ENCODE measurements at regions not wholly inside any gene's neighbourhood (a gene's known extent, or its start where the extent isn't known, plus 50 kb on each side); places are given as distances from the start of the nearest gene placed in this dataset.

DNA sequence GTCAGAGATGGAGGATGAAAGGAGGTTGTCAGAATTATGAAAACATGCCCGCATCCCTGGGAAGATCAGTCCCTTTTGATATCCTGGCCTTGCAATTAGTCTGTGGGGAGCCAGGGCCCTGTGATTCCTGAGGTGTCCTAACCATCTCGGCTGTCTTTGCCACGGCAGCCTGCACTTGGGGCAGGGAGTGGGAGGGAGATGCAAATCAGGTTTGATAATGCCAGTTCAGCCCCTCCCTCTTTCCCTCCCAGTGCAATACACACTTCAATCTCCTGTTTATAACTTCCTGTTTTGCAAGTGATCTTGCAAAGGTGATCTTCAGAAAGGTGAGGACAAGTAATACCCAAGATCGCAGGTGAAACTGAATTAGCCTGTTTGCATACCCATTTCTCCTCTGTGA, 114.0 kb upstream of the ALDH1B1 start:
- no peak for TF ChIP-seq CTCF (IDR thresholded peaks at IDR 0.05; ENCODE audit: low read depth, low read length)
- no peak overlapping the region for H3K27ac ChIP-seq
- H3K4me1 ChIP-seq (ENCODE audit: low read depth), result no peaks in the 10 kb centered on the region
- no peaks in the 10 kb centered on the region for H3K9me3 ChIP-seq (ENCODE audit: low read depth)
- H3K4me3 ChIP-seq, result no peak overlapping the region
- no peak for DNase-seq (ENCODE audit: low read depth in 1 of 2, low spot score in 1 of 2)
- H3K27me3 ChIP-seq, result no peaks in the 10 kb centered on the region
- no peaks in the 10 kb centered on the region for H3K36me3 ChIP-seq

GRCh38 chr9:38277601-38278200, 114.8 kb upstream of the ALDH1B1 start:
- Histone ChIP-seq H3K9me3 (ENCODE audit: low read depth) (no peaks in the 10 kb centered on the region), H3K36me3 (no peaks in the 10 kb centered on the region), H3K4me3 (no peak overlapping the region), H3K27ac (no peak overlapping the region), H3K27me3 (no peaks in the 10 kb centered on the region), H3K4me1 (ENCODE audit: low read depth) (no peaks in the 10 kb centered on the region)
- no peak for DNase-seq (ENCODE audit: low read depth in 1 of 2, low spot score in 1 of 2)
- TF ChIP-seq CTCF (IDR thresholded peaks at IDR 0.05; ENCODE audit: low read depth, low read length), result no peak

DNA sequence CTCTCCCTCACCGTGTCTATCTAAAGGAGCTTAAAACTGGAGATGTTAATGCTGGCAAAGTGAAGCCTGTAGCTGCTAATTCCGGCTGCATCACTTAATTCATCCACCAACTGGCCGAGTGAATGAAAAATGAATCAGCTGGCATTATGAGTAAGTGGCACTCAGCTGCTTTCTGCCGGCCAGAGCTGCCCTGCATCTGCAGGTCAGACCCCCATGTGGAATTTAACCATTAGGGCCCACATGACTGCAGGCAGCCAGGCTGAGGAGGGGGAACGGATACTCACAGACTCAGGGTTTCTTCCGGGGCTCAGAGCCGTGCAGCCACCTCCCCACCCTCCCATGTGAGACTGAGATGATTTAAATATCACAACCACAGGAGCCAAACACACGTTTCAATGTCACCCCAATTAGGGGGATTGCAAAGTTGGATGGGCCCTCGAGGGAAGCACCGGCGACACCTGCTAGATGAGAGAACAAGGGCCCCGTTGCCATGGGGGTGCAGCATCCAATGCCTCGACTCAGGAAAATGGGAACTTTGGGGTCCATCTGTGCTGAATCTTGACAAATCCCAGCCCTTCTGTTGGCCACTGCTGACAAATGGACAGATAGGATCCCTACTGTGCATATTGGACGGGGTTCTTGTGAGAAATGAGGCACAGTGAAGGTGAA, 115.6 kb upstream of the ALDH1B1 start:
- H3K4me3 ChIP-seq, result no peak overlapping the region
- no peaks in the 10 kb centered on the region for H3K4me1 ChIP-seq (ENCODE audit: low read depth)
- DNase-seq (ENCODE audit: low read depth in 1 of 2, low spot score in 1 of 2), result no peak
- no peaks in the 10 kb centered on the region for H3K27me3 ChIP-seq
- H3K27ac ChIP-seq, result no peak overlapping the region
- TF ChIP-seq CTCF (IDR thresholded peaks at IDR 0.05; ENCODE audit: low read depth, low read length), result no peak
- no peaks in the 10 kb centered on the region for H3K9me3 ChIP-seq (ENCODE audit: low read depth)
- H3K36me3 ChIP-seq, result no peaks in the 10 kb centered on the region

GRCh38 chr9:38274800-38275199, 117.7 kb upstream of the ALDH1B1 start:
- H3K4me3 ChIP-seq, result no peak overlapping the region

DNA sequence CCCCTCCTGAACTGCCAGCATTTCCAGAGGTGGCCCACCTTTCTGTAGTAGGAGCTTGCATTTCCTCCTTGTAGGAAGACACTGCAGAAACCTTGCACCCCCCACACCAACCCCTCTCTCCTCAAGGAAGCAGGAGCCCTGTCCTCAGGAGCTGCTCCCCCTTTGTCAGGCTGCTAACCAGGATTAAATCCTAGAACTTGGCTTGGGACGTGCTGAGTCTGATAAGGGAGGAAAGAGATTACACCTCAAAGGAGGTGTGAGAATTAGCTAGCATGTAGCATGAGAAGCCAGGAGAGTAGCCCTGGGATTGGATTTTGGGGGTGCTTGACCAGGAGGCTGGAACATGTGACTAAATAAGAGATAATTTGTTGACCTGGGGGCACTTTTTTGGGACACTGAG, 119.8 kb upstream of the ALDH1B1 start:
- H3K27me3 ChIP-seq, result no peaks in the 10 kb centered on the region
- no peak for DNase-seq (ENCODE audit: low read depth in 1 of 2, low spot score in 1 of 2)
- H3K27ac ChIP-seq, result no peak overlapping the region
- H3K4me1 ChIP-seq (ENCODE audit: low read depth), result no peaks in the 10 kb centered on the region
- H3K4me3 ChIP-seq, result no peak overlapping the region
- no peak for TF ChIP-seq CTCF (IDR thresholded peaks at IDR 0.05; ENCODE audit: low read depth, low read length)
- H3K36me3 ChIP-seq, result no peaks in the 10 kb centered on the region
- H3K9me3 ChIP-seq (ENCODE audit: low read depth), result no peaks in the 10 kb centered on the region

More at GRCh38 chr9:38274800-38275199, 117.7 kb upstream of the ALDH1B1 start:
- no peaks in the 10 kb centered on the region for H3K27me3 ChIP-seq
- H3K9me3 ChIP-seq (ENCODE audit: low read depth), result no peaks in the 10 kb centered on the region
- DNase-seq (ENCODE audit: low read depth in 1 of 2, low spot score in 1 of 2), result peak in 1 of 2 donors; percentile 6
- no peaks in the 10 kb centered on the region for H3K4me1 ChIP-seq (ENCODE audit: low read depth)
- no peak overlapping the region for H3K27ac ChIP-seq
- no peak for TF ChIP-seq CTCF (IDR thresholded peaks at IDR 0.05; ENCODE audit: low read depth, low read length)
- no peaks in the 10 kb centered on the region for H3K36me3 ChIP-seq
